ENCODE measurements at regions not wholly inside any gene's neighbourhood (a gene's known extent, or its start where the extent isn't known, plus 50 kb on each side); places are given as distances from the start of the nearest gene placed in this dataset.
"Not testable (repeated sequence)": the region's sequence is repeated elsewhere in the genome, so short reads cannot be mapped to it uniquely, and the experiment has no call there.

DNA sequence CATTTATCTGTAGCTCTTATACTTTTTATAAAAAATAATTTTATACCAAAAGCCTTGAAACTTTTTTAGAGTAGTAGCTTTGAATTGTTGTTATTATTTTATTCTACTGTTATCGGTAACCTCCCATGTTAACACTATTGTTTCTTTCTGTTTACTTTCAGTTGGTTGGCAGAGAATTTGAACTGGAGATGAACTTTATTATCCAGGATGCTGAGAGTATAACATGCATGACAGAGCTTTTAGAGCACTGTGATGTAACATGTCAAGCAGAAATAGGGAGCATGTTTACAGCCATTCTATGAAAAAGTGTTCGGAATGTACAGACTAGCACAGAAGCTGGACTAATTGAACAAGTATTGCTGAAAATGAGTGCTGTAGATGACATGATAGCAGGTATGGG, 194.6 kb downstream of the CCDC74A start:
- TF ChIP-seq, protein P1, sequence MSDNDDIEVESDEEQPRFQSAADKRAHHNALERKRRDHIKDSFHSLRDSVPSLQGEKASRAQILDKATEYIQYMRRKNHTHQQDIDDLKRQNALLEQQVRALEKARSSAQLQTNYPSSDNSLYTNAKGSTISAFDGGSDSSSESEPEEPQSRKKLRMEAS (IDR thresholded peaks at IDR 0.05) = not testable (repeated sequence)
- TF ChIP-seq JUND (IDR thresholded peaks at IDR 0.05); SP1 (IDR thresholded peaks at IDR 0.05); RAD21 (IDR thresholded peaks at IDR 0.05); YY1 (IDR thresholded peaks at IDR 0.05); TAF1 (conservative IDR thresholded peaks at IDR 0.05); GABPA (IDR thresholded peaks at IDR 0.05 in 1 of 2, conservative IDR thresholded peaks at IDR 0.05 in 1 of 2); RXRA (IDR thresholded peaks at IDR 0.05); NR2F2 (IDR thresholded peaks at IDR 0.05): not testable (repeated sequence)
- TF ChIP-seq, protein P2, sequence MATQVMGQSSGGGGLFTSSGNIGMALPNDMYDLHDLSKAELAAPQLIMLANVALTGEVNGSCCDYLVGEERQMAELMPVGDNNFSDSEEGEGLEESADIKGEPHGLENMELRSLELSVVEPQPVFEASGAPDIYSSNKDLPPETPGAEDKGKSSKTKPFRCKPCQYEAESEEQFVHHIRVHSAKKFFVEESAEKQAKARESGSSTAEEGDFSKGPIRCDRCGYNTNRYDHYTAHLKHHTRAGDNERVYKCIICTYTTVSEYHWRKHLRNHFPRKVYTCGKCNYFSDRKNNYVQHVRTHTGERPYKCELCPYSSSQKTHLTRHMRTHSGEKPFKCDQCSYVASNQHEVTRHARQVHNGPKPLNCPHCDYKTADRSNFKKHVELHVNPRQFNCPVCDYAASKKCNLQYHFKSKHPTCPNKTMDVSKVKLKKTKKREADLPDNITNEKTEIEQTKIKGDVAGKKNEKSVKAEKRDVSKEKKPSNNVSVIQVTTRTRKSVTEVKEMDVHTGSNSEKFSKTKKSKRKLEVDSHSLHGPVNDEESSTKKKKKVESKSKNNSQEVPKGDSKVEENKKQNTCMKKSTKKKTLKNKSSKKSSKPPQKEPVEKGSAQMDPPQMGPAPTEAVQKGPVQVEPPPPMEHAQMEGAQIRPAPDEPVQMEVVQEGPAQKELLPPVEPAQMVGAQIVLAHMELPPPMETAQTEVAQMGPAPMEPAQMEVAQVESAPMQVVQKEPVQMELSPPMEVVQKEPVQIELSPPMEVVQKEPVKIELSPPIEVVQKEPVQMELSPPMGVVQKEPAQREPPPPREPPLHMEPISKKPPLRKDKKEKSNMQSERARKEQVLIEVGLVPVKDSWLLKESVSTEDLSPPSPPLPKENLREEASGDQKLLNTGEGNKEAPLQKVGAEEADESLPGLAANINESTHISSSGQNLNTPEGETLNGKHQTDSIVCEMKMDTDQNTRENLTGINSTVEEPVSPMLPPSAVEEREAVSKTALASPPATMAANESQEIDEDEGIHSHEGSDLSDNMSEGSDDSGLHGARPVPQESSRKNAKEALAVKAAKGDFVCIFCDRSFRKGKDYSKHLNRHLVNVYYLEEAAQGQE (IDR thresholded peaks at IDR 0.05) = not testable (repeated sequence)
- TF ChIP-seq, protein P3, sequence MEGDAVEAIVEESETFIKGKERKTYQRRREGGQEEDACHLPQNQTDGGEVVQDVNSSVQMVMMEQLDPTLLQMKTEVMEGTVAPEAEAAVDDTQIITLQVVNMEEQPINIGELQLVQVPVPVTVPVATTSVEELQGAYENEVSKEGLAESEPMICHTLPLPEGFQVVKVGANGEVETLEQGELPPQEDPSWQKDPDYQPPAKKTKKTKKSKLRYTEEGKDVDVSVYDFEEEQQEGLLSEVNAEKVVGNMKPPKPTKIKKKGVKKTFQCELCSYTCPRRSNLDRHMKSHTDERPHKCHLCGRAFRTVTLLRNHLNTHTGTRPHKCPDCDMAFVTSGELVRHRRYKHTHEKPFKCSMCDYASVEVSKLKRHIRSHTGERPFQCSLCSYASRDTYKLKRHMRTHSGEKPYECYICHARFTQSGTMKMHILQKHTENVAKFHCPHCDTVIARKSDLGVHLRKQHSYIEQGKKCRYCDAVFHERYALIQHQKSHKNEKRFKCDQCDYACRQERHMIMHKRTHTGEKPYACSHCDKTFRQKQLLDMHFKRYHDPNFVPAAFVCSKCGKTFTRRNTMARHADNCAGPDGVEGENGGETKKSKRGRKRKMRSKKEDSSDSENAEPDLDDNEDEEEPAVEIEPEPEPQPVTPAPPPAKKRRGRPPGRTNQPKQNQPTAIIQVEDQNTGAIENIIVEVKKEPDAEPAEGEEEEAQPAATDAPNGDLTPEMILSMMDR (IDR thresholded peaks at IDR 0.05; ENCODE audit: low read depth, low read length, missing input control) = not testable (repeated sequence)
- TF ChIP-seq, protein P4, sequence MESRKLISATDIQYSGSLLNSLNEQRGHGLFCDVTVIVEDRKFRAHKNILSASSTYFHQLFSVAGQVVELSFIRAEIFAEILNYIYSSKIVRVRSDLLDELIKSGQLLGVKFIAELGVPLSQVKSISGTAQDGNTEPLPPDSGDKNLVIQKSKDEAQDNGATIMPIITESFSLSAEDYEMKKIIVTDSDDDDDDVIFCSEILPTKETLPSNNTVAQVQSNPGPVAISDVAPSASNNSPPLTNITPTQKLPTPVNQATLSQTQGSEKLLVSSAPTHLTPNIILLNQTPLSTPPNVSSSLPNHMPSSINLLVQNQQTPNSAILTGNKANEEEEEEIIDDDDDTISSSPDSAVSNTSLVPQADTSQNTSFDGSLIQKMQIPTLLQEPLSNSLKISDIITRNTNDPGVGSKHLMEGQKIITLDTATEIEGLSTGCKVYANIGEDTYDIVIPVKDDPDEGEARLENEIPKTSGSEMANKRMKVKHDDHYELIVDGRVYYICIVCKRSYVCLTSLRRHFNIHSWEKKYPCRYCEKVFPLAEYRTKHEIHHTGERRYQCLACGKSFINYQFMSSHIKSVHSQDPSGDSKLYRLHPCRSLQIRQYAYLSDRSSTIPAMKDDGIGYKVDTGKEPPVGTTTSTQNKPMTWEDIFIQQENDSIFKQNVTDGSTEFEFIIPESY (IDR thresholded peaks at IDR 0.05) = not testable (repeated sequence)
- TF ChIP-seq, protein P5, sequence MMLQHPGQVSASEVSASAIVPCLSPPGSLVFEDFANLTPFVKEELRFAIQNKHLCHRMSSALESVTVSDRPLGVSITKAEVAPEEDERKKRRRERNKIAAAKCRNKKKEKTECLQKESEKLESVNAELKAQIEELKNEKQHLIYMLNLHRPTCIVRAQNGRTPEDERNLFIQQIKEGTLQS (IDR thresholded peaks at IDR 0.05) = not testable (repeated sequence)

All from liver (tissue), 3 donors.